ENCODE measurements at regions not wholly inside any gene's neighbourhood (a gene's known extent, or its start where the extent isn't known, plus 50 kb on each side); places are given as distances from the start of the nearest gene placed in this dataset.

GRCh38 chrX:129040124-129040523 is 483.2 kb downstream of the SMARCA1 start:
- TF ChIP-seq EZH2 (IDR thresholded peaks at IDR 0.05; ENCODE audit: borderline replicate concordance), result no peak
- no peak for TF ChIP-seq EZH2phosphoT487 (IDR thresholded peaks at IDR 0.05; ENCODE audit: low read depth, severe bottlenecking, unreplicated experiment)
- no peak for TF ChIP-seq CTCF (IDR thresholded peaks at IDR 0.05; ENCODE audit: poor library complexity)
- no peak overlapping the region for H2AFZ ChIP-seq
- H4K20me1 ChIP-seq (ENCODE audit: insufficient read depth, poor library complexity, severe bottlenecking), result no peaks in the 10 kb centered on the region
- H3K4me3 ChIP-seq, result no peak overlapping the region
- no peak for DNase-seq (ENCODE audit: low spot score)
- no peaks in the 10 kb centered on the region for H3K9me3 ChIP-seq (ENCODE audit: low read depth)
- H3K9me2 ChIP-seq (replicated peaks; ENCODE audit: insufficient read depth), result no peaks in the 10 kb centered on the region
- WGBS (ENCODE audit: low lambda C conversion rate, missing lambda C conversion rate), result 83% methylated on average over 5 of the region's 5 CpGs
- H3K27me3 ChIP-seq, result no peaks in the 10 kb centered on the region
- H3K36me3 ChIP-seq (replicated peaks; ENCODE audit: insufficient read depth, low read depth), result no peaks in the 10 kb centered on the region
- no peak overlapping the region for H3K27ac ChIP-seq
- H3K4me2 ChIP-seq, result no peak overlapping the region
- H3K79me2 ChIP-seq, result no peaks in the 10 kb centered on the region
- no peaks in the 10 kb centered on the region for H3K4me1 ChIP-seq (ENCODE audit: insufficient read depth)

GRCh38 chrX:129039176-129039575 is 484.1 kb downstream of the SMARCA1 start:
- no peak for DNase-seq (ENCODE audit: low spot score)
- H2AFZ ChIP-seq, result no peak overlapping the region
- no peaks in the 10 kb centered on the region for H3K79me2 ChIP-seq
- no peaks in the 10 kb centered on the region for H3K36me3 ChIP-seq (replicated peaks; ENCODE audit: insufficient read depth, low read depth)
- no peaks in the 10 kb centered on the region for H3K27me3 ChIP-seq
- no peaks in the 10 kb centered on the region for H3K9me2 ChIP-seq (replicated peaks; ENCODE audit: insufficient read depth)
- TF ChIP-seq EZH2 (IDR thresholded peaks at IDR 0.05; ENCODE audit: borderline replicate concordance), result no peak
- no peak for TF ChIP-seq EZH2phosphoT487 (IDR thresholded peaks at IDR 0.05; ENCODE audit: low read depth, severe bottlenecking, unreplicated experiment)
- no peak for TF ChIP-seq CTCF (IDR thresholded peaks at IDR 0.05; ENCODE audit: poor library complexity)
- no peaks in the 10 kb centered on the region for H3K4me1 ChIP-seq (ENCODE audit: insufficient read depth)
- no peak overlapping the region for H3K4me3 ChIP-seq
- no peak overlapping the region for H3K4me2 ChIP-seq
- H3K27ac ChIP-seq, result no peak overlapping the region
- H4K20me1 ChIP-seq (ENCODE audit: insufficient read depth, poor library complexity, severe bottlenecking), result no peaks in the 10 kb centered on the region
- no peaks in the 10 kb centered on the region for H3K9me3 ChIP-seq (ENCODE audit: low read depth)
- WGBS (ENCODE audit: low lambda C conversion rate, missing lambda C conversion rate), result 66% methylated on average over 7 of the region's 7 CpGs

GRCh38 chrX:129037389-129037788 is 485.9 kb downstream of the SMARCA1 start:
- Histone ChIP-seq H3K27ac (no peak overlapping the region), H3K27me3 (no peaks in the 10 kb centered on the region), H3K4me3 (no peak overlapping the region), H4K20me1 (ENCODE audit: insufficient read depth, poor library complexity, severe bottlenecking) (no peaks in the 10 kb centered on the region), H3K9me3 (ENCODE audit: low read depth) (no peaks in the 10 kb centered on the region), H3K79me2 (no peaks in the 10 kb centered on the region), H3K4me1 (ENCODE audit: insufficient read depth) (no peaks in the 10 kb centered on the region), H2AFZ (no peak overlapping the region), H3K4me2 (no peak overlapping the region), H3K36me3 (replicated peaks; ENCODE audit: insufficient read depth, low read depth) (no peaks in the 10 kb centered on the region), H3K9me2 (replicated peaks; ENCODE audit: insufficient read depth) (no peaks in the 10 kb centered on the region)
- TF ChIP-seq CTCF (IDR thresholded peaks at IDR 0.05; ENCODE audit: poor library complexity) (no peak), EZH2phosphoT487 (IDR thresholded peaks at IDR 0.05; ENCODE audit: low read depth, severe bottlenecking, unreplicated experiment) (no peak), EZH2 (IDR thresholded peaks at IDR 0.05; ENCODE audit: borderline replicate concordance) (no peak)
- WGBS (ENCODE audit: low lambda C conversion rate, missing lambda C conversion rate), result 61% methylated on average over 4 of the region's 4 CpGs
- no peak for DNase-seq (ENCODE audit: low spot score)

- Histone ChIP-seq H2AFZ (no peak overlapping the region), H3K79me2 (no peaks in the 10 kb centered on the region), H3K4me1 (ENCODE audit: insufficient read depth) (no peaks in the 10 kb centered on the region), H3K27ac (no peak overlapping the region), H3K4me2 (no peak overlapping the region), H3K9me3 (ENCODE audit: low read depth) (no peaks in the 10 kb centered on the region), H3K4me3 (no peak overlapping the region), H3K9me2 (replicated peaks; ENCODE audit: insufficient read depth) (no peaks in the 10 kb centered on the region), H3K27me3 (no peaks in the 10 kb centered on the region), H4K20me1 (ENCODE audit: insufficient read depth, poor library complexity, severe bottlenecking) (no peaks in the 10 kb centered on the region), H3K36me3 (replicated peaks; ENCODE audit: insufficient read depth, low read depth) (no peaks in the 10 kb centered on the region)
- no peak for DNase-seq (ENCODE audit: low spot score)
- no peak for TF ChIP-seq EZH2phosphoT487 (IDR thresholded peaks at IDR 0.05; ENCODE audit: low read depth, severe bottlenecking, unreplicated experiment)
- TF ChIP-seq EZH2 (IDR thresholded peaks at IDR 0.05; ENCODE audit: borderline replicate concordance), result no peak
- no peak for TF ChIP-seq CTCF (IDR thresholded peaks at IDR 0.05; ENCODE audit: poor library complexity)
These were observed 488.1 kb downstream of the SMARCA1 start for GRCh38 chrX:129035180-129035579.

Data from hepatocyte (in vitro differentiated cells).